Activated CD8-positive, alpha-beta memory T cell treated with anti-CD3 and anti-CD28 coated beads, Interleukin-2, amount 50 U/mL, for 24 hours (primary cell): ENCODE measurements at regions not wholly inside any gene's neighbourhood (a gene's known extent, or its start where the extent isn't known, plus 50 kb on each side); places are given as distances from the start of the nearest gene placed in this dataset.

Source experiments
- DNase-seq: peaks from one replicate; pipeline ENCODE4 v3.0.0-alpha.2; 2020; ENCODE audit errors: extremely low read depth

GRCh38 chr1:213643360-213643759 lies 344.4 kb upstream of the PROX1 start:
- DNase-seq: no peak

GRCh38 chr1:213647864-213648650 lies 339.7 kb upstream of the PROX1 start:
- no peak for DNase-seq

GRCh38 chr1:213649373-213649772 lies 338.4 kb upstream of the PROX1 start:
- DNase-seq: no peak

GRCh38 chr1:213650603-213651002 lies 337.2 kb upstream of the PROX1 start:
- no peak for DNase-seq

DNA sequence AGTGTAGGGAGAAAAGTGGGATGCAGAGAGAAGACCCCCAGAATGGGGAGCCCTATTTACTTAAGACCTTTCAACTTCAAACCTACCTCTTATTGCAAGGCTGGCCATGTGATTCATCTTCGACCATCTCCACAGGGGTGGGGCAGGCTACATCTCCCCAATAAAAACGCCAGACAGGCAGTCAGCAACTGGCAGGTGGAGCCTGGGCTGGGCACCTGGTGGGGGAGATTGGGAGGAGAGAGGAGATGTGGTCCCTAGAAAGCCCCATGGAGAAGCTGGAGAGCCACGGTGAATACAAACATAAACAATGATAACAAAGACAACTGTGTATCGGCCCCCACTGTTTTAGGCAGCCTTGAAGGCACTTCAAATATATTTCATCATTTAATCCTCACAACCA lies 336.7 kb upstream of the PROX1 start:
- DNase-seq: no peak

DNA sequence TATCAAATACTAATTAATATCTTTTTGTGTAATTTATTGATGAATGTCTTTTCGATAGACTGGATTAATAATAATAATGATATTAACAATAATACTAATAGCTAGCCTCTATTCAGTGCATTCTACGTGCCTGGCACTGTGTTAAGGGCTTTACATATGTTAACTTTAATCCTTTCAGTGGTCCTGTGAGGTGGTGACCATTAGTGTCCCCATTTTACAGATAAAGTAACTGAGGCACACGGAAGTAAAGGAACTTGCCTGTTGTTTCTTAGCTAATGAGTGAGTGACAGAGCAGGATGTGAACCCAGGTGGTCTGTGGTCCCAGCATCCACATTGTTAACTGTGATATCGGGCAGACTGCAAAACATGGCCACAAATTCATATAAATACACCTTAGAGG lies 335.7 kb upstream of the PROX1 start:
- DNase-seq: no peak

GRCh38 chr1:213656039-213656438 lies 331.7 kb upstream of the PROX1 start:
- DNase-seq: no peak

DNA sequence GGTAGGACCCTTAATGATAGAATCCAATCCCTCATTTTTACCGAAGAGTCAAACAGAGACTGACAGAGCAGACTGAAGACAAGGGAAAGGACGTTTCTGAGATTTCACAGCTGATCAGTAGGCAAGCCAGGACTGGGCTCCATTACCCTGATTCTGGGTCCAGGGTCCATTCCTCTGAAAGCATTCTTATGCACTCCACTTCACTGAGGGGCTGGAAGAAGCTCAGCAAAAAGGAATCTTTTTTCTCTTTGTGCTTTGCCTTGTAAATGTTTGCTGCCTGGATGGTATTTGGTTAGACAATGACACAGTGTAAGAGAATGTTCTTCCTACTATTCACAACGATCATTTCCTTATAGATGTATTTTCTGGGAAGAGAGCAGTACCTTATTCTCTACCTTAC lies 331.3 kb upstream of the PROX1 start:
- no peak for DNase-seq

DNA sequence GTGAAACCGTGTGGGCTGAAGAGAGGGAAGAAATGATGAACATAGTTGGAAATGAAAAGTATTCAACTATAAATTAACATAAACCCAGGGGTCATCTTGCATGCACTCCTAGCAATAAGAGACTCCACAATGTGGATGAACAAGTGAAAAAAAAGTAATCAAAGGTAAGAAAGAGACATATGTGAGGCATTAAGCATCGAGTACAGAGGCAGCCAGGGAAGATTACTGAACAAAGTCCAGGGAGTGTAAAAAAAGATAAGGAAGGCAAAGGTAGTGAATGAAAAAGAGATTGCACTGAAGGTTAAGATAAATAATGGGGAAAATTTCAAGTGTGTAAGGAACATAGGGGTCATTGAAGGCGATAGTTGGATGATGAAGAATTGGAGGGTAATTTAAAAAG lies 330.8 kb upstream of the PROX1 start:
- DNase-seq: no peak

DNA sequence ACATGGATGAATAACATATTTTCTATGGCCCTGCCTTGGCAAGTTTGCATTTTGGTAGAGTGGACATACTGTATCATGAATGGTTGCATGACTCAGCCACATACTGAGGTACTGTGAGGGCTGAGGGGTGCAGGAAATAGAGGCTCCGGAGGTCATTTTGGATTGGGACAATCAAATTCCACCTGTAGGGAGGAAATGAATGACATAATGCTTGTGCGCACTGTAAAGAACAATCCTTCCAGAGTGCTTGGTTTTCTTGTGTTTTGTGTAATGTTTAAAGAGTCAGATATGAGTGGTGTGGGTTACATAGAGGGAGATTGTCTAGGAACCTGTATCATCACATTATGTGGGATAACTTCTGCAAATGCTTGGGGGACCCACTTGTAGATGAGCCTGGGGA lies 329.9 kb upstream of the PROX1 start:
- no peak for DNase-seq

DNA sequence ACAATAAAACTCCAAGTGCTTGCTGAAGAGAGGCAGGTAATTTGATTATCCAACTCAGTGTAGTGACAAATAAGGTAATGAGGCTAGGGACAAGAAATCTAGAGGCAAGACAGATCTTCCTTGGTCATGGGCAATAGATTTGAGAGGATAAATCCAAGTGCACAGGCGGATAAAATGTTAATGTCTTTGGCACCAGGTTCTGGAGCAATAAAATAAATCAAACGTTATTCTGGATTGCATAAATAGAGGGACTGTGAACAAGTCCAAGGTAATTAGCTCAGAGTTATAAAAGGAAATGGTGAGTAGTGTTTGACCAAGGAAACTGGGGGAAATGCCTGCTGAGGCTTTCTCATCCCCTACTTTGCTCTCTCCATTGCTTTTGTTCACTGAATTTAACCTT lies 329.3 kb upstream of the PROX1 start:
- DNase-seq: no peak

DNA sequence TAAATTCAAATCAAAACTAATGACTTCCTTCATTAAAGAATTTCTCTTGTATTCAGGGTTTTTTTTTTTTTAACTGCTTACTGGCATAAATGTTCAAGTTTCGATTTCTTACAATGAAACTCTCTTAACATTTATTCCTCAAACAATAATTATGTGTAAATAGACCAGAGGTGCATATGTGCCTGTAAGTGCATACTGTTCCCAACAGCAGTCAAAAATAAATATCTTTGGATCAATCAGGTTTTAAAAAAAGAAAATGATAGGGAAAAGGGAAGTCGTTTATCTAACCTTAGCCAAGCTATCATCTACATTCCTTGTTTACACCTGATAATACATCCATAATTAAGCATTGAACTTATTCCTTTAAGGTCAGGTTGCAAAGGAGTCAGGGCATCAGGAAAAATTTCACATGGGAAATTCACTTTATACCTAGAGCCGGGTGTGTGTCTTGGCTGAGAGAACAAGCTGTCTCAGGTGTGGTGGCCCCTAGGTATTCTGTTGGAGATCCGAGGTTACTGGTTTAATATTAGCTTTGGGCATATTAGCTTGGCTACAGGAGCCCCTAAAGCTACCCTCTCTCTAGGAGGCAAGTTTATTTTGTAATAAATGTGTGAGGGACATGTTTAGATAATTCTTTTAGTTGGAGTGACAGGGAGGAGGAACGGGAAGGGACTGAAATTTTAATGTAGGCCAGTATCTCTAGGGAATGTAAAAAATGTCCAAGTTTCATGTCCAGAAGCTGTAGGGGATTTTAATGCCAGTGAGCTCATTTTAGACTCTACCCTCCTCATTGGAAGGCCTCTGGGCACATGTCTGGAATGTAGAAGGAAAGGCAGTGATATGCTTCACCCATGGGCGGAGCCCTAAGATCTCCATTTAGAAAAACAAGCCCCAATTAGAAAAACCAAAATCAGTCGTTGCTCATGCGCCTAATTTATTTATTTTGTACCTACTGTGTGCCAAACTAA lies 327.9 kb upstream of the PROX1 start:
- DNase-seq: no peak

DNA sequence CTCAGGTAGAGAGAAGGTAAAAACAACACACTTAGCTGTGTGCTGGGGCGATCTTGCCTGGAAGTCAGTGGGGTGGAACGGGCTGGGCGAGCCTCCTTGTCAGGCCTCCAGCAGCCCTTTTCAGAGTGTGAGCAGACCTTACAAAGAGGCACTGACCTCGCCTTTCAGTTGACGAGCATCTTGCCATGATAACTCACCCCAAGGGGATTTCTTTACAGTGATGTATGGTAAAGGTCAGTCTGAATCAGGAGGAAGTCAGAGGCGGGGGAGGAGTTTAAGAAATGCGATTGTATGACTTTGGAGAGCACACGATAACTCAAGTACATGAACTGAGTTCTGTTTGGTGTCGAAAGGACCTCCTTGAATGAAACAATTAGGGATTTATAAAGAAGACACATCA lies 326.5 kb upstream of the PROX1 start:
- DNase-seq: no peak

- DNase-seq: no peak
Observed at GRCh38 chr1:213666113-213666512, 321.7 kb upstream of the PROX1 start.

DNA sequence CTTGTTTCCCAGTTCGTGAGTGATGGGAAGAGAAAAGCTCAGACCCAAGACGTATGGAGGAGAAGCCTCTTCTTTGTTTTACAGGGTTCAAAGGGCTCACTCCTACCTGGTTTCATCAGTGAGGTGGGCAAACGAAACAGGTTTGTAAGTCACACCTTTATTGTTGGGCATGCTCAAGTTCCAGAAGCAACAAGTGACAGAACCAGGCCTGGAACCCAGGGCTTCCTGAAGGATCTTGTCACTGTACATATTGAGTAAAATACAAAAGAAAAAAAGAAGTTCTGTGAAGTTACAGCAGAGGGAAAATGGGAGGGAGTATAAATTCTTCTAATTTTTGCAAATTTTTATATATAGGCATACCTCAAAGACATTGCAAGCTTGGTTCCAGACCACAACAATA lies 320.9 kb upstream of the PROX1 start:
- DNase-seq: no peak

GRCh38 chr1:213669512-213669911 lies 318.3 kb upstream of the PROX1 start:
- DNase-seq: no peak

DNA sequence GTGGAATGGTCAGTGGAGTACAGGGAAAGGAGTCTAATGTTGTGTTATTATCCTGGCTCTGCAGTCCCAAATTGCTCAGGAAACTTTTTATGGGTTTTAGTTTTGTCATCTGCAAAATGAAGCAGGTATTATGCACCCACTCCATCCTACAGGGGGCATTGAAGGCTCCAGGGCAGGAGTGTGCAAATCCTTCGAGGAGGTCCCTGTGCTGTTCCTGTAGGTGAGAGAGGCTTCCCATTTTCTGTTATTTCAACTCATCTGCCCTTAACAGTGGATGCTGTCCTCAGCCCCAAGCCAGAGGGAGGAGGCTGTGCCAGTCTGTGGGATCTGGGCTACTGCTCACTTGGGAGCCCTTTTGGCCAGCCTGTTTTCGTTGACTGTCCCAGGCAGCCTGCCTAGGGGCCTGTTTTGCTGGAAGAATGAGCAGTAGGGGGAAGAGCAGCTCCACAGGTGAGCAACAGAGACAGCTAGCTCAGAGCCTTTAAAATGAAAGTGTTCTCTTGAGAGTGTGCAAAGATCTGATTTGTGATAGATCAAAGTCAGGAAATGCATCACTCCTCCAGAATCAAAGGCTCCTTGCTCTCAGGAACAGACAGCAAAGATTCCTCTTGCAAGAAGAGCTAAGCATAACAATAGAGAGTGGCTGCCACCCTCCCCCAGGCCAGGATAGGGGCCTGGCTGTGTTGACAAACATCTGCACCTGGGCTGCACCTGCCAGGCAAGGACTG lies 317.6 kb upstream of the PROX1 start:
- DNase-seq: no peak

DNA sequence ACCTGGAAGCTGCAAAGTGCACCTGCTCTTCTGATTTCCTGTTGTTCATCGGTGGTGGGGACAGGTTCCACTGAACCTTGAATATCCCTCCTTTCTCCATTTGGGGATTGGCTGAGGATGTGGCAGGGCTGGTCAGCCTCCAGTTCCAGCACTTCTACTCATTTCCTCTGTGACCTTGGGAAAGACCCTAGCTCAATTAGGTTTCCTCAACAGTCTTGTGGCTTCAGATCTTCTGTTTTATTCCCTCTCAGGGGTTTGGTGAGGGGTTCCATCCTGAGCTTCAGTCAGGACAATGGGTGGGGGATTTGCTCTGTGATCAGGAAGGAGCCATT lies 317.1 kb upstream of the PROX1 start:
- DNase-seq: no peak

DNA sequence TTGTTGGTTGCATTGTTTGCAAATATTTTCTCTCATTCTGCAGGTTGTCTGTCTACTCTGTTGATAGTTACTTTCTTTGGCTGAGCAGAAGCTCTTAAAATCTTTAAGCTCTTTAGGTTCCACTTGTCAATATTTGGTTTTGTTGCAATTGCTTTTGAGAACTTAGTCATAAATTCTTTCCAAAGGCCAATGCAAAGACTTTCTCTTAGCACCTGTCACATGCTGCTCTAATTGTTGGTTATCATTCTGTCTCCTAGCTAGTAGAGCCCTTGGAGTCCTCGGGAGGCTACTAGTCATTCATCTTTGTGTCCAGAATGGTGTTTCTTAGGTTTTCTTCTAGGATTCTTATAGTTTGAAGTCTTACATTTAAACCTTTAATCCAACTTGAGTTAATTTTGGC lies 312.7 kb upstream of the PROX1 start:
- no peak for DNase-seq

- DNase-seq: no peak
Observed at GRCh38 chr1:213676736-213677135, 311.0 kb upstream of the PROX1 start.

DNA sequence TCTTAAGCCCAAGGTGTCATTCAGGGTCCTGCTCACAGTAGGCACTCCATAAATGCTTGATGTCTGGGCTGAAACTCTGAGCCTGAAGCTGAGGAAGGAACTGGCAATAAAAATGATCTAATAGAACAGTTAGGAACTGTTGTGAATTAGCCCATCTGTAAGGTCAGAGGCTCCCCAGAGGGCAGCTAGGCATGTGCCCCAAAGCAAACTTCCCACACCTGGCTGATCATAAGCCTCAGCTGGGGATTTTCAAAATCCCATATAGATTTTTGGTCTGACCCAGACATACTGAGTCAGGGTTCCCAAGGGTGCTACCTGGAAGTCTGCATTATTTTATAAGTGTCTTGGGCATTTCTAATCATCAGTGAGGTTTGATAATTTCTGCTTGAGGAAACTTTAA lies 309.4 kb upstream of the PROX1 start:
- DNase-seq: no peak

DNA sequence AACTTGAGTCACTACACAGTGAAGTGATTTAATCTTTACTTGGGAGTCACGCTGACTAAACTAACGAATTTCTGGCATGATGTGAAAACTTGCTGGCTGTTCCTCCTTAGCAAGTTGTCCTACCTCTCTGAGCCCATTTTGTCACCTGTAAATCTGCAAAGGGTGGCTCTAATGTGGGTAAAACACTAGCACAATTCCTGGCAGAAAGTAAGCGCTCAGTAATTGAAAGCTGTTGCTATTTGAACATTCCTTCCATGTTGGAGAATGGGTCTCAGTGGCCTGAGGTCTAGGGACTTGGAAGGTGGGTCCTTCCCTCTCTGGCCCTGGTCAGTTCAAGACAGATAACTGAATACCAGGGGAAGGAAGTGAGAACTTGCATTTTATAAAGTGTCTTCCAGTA lies 309.0 kb upstream of the PROX1 start:
- DNase-seq: no peak

DNA sequence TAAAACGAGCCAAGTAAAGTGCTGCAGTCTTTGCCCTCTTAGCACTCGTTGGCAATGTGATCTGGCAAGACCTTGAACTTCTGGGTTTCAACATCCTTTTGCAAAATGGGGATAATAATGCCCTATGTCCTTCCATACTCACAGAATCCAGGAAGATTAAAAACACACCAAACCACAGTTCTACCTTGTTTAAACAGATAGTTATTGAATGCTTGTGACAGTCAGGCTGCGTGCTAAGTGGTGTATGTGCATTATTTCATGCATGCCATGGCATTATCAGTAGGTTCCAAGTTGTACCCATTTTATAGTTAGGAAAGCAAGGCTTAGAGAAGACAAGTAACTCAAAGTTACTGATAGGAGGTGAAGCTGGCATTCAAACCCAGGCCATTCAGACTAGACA lies 308.6 kb upstream of the PROX1 start:
- DNase-seq: no peak
